Cardiac muscle cell (in vitro differentiated cells and primary cell): ENCODE measurements at regions not wholly inside any gene's neighbourhood (a gene's known extent, or its start where the extent isn't known, plus 50 kb on each side); places are given as distances from the start of the nearest gene placed in this dataset.

Source experiments
- DNase-seq, 2 donors: peaks; one replicate each; pipeline versions ENCODE4 v3.0.0 to v3.0.0-alpha.2; 2010 to 2017; ENCODE audit warnings: low read depth in 1 of 2, low spot score in 1 of 2
- H3K27ac ChIP-seq: fragments of 200-600 bp; sonication (generic); 2 replicates; pipeline ENCODE4 v1.5.1; 2016
- H3K27me3 ChIP-seq: fragments of 200-600 bp; sonication (generic); 2 replicates; pipeline ENCODE4 v1.6.0; 2016; ENCODE audit warnings: control low read depth
- H3K36me3 ChIP-seq: fragments of 200-600 bp; sonication (generic); 2 replicates; pipeline ENCODE4 v1.5.1; 2016; ENCODE audit warnings: control low read depth
- H3K4me1 ChIP-seq: fragments of 200-600 bp; sonication (generic); 2 replicates; pipeline ENCODE4 v1.8.1; 2017; ENCODE audit warnings: low read depth, mild to moderate bottlenecking, mixed run types
- H3K4me3 ChIP-seq: fragments of 200-600 bp; sonication (generic); 2 replicates; pipeline ENCODE4 v1.5.1; 2016; ENCODE audit warnings: mild to moderate bottlenecking
- H3K9me3 ChIP-seq: fragments of 200-600 bp; sonication (generic); 2 replicates; pipeline ENCODE4 v1.5.1; 2017; ENCODE audit warnings: low read depth, mild to moderate bottlenecking, control low read depth
- CTCF ChIP-seq: IDR thresholded peaks from 2 replicates; pipeline ENCODE4 v1.5.1; 2012; ENCODE audit warnings: low read depth, mild to moderate bottlenecking, low read length

DNA sequence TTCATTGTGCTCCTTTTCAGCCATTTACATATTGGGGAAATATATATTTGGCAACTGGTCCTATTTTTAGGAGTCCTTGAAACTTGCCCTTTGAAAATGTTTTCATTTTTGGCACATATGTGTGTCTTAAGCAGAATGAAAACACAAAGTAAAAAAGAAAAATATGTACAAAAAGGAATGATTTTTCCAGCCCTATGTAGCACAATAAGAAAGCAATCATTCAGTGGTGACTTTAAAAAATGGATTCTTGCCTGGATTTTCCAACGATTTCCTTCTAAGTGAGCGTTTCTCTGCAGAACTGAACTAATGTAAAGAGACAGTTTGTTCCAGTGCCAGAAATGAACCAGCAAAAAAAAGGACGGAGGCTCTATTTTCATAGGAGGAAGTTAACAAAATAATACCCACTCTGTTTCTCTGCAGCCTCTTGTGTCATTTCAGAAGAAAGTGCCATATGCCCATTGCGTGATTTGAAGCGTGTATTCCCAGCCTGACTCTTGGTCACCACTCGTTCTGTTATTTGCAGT lies 340.1 kb downstream of the SETD4 start:
- no peak for DNase-seq
- Histone ChIP-seq H3K27ac (no peak overlapping the region), H3K4me3 (no peak overlapping the region), H3K4me1 (no peaks in the 10 kb centered on the region), H3K27me3 (no peaks in the 10 kb centered on the region), H3K9me3 (no peaks in the 10 kb centered on the region), H3K36me3 (no peaks in the 10 kb centered on the region)
- no peak for TF ChIP-seq CTCF

DNA sequence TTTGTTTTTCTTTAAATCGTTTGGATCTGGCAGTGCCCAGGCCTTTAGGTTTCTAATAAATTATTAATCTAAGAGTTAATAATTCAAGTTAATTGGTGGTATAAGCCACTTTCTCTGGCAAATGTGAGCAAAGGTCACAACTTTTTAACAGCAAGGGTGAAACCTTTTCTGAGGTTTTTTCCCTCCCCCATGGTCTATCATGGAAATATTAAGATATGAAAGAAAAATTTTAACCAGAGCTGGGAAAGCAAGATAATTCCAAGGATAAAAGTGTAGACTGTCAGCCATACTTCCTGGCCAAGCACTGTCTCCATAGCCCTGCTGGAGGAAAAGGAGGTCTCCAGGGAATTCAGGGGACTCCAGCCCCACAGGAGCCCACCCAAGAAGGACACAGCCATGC lies 341.2 kb downstream of the SETD4 start:
- no peaks in the 10 kb centered on the region for H3K36me3 ChIP-seq
- H3K9me3 ChIP-seq, result no peaks in the 10 kb centered on the region
- H3K4me1 ChIP-seq, result no peaks in the 10 kb centered on the region
- TF ChIP-seq CTCF, result no peak
- H3K27me3 ChIP-seq, result no peaks in the 10 kb centered on the region
- no peak overlapping the region for H3K4me3 ChIP-seq
- DNase-seq, result no peak
- H3K27ac ChIP-seq, result no peak overlapping the region

- no peaks in the 10 kb centered on the region for H3K27me3 ChIP-seq
- H3K9me3 ChIP-seq, result no peaks in the 10 kb centered on the region
- no peak overlapping the region for H3K4me3 ChIP-seq
- H3K36me3 ChIP-seq, result no peaks in the 10 kb centered on the region
- TF ChIP-seq CTCF, result no peak
- no peak overlapping the region for H3K27ac ChIP-seq
- DNase-seq, result no peak
- H3K4me1 ChIP-seq, result no peaks in the 10 kb centered on the region
These were observed 343.3 kb downstream of the SETD4 start for GRCh38 chr21:35716876-35717565.

GRCh38 chr21:35713914-35714313 lies 346.4 kb downstream of the SETD4 start:
- no peaks in the 10 kb centered on the region for H3K36me3 ChIP-seq
- no peak for DNase-seq
- TF ChIP-seq CTCF, result no peak
- H3K9me3 ChIP-seq, result no peaks in the 10 kb centered on the region
- peaks cover 7% of the 10 kb centered on the region for H3K27me3 ChIP-seq
- H3K4me1 ChIP-seq, result no peaks in the 10 kb centered on the region
- H3K27ac ChIP-seq, result no peak overlapping the region
- no peak overlapping the region for H3K4me3 ChIP-seq

DNA sequence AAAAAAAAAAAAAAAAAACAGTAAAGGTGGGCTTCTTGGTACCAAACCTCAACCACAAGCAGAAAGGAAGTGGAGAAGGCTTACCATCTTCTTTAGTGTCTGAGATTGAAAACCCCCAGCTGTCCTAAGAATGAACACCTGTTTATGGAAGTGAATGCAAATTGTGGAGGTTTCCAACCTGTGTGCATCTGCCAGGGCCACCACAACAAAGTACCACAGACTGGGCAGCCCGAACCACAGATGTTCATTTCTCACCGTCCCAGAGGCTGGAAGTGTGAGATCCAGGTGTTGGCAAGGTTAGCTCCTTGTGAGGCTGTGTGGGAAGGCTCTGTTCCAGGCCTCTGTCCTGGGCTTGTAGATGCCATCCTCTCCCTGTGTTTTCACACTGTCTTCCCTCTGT lies 348.7 kb downstream of the SETD4 start:
- peaks cover 8% of the 10 kb centered on the region for H3K27me3 ChIP-seq
- no peak for DNase-seq
- no peak for TF ChIP-seq CTCF
- H3K36me3 ChIP-seq, result no peaks in the 10 kb centered on the region
- no peak overlapping the region for H3K4me3 ChIP-seq
- H3K4me1 ChIP-seq, result no peaks in the 10 kb centered on the region
- H3K27ac ChIP-seq, result no peak overlapping the region
- H3K9me3 ChIP-seq, result no peaks in the 10 kb centered on the region
